DOHH2 (cell line): ENCODE measurements at regions not wholly inside any gene's neighbourhood (a gene's known extent, or its start where the extent isn't known, plus 50 kb on each side); places are given as distances from the start of the nearest gene placed in this dataset.

Experiments used
- H3F3A ChIP-seq: fragments of 200-600 bp; sonication (generic), shearing (Covaris generic); 2 replicates; pipeline ENCODE4 v1.6.0; 2016; ENCODE audit warnings: antibody characterized with exemption, mild to moderate bottlenecking; ENCODE audit not compliant: control insufficient read depth, insufficient read depth
- H3K27ac ChIP-seq: fragments of 200-600 bp; sonication (generic); 2 replicates; pipeline ENCODE4 v1.5.1; 2014; ENCODE audit warnings: low read depth, mild to moderate bottlenecking, low read length, moderate library complexity
- H3K27me3 ChIP-seq: fragments of 200-600 bp; sonication (generic); 2 replicates; pipeline ENCODE4 v1.6.1; 2014; ENCODE audit warnings: mild to moderate bottlenecking, low read length, mixed read lengths; ENCODE audit not compliant: control insufficient read depth
- H3K36me3 ChIP-seq: fragments of 200-600 bp; sonication (generic); 2 replicates; pipeline ENCODE4 v1.6.1; 2014; ENCODE audit warnings: mild to moderate bottlenecking, low read length, moderate library complexity, mixed read lengths; ENCODE audit not compliant: control insufficient read depth
- H3K4me1 ChIP-seq: fragments of 200-600 bp; sonication (generic); 2 replicates; pipeline ENCODE4 v1.6.1; 2014; ENCODE audit warnings: mild to moderate bottlenecking, low read length, mixed read lengths; ENCODE audit not compliant: control insufficient read depth
- H3K4me2 ChIP-seq: fragments of 200-600 bp; sonication (generic); 2 replicates; pipeline ENCODE4 v1.6.0; 2014; ENCODE audit warnings: mild to moderate bottlenecking, low read length, moderate library complexity
- H3K4me3 ChIP-seq: fragments of 200-600 bp; sonication (generic); 2 replicates; pipeline ENCODE4 v1.5.1; 2014; ENCODE audit warnings: mild to moderate bottlenecking, low read length, mixed read lengths
- H3K79me2 ChIP-seq: fragments of 200-600 bp; sonication (generic); 2 replicates; pipeline ENCODE4 v1.6.1; 2014; ENCODE audit warnings: mild to moderate bottlenecking, low read length, mixed read lengths; ENCODE audit not compliant: control insufficient read depth
- H3K9me2 ChIP-seq: fragments of 200-600 bp; sonication (generic); replicated peaks from 2 replicates; pipeline ENCODE4 v1.6.1; 2014; ENCODE audit warnings: mild to moderate bottlenecking, low read length, mixed read lengths; ENCODE audit not compliant: control insufficient read depth
- H3K9me3 ChIP-seq: fragments of 200-600 bp; sonication (generic); 2 replicates; pipeline ENCODE4 v1.6.1; 2014; ENCODE audit warnings: antibody characterized with exemption, low read length, mixed read lengths; ENCODE audit not compliant: control insufficient read depth, insufficient read depth
- H4K20me1 ChIP-seq: fragments of 200-600 bp; sonication (generic); 2 replicates; pipeline ENCODE4 v1.6.0; 2014; ENCODE audit warnings: low read depth, mild to moderate bottlenecking, antibody characterized with exemption, low read length, moderate library complexity; ENCODE audit not compliant: control insufficient read depth, insufficient read depth
- CTCF ChIP-seq: fragments of 200-600 bp; sonication (generic); IDR thresholded peaks from one replicate; pipeline ENCODE4 v1.5.1; 2014; ENCODE audit warnings: antibody characterized with exemption, mild to moderate bottlenecking, low read depth, low read length; ENCODE audit not compliant: poor library complexity, severe bottlenecking
- EZH2phosphoT487 ChIP-seq: fragments of 200-600 bp; sonication (generic); IDR thresholded peaks from 2 replicates; pipeline ENCODE4 v1.6.1; 2017; ENCODE audit warnings: borderline replicate concordance, mild to moderate bottlenecking, antibody characterized with exemption, low read length, moderate library complexity, mixed read lengths

GRCh38 chr11:37830529-37830928 lies 1232.5 kb upstream of the RAG2 start:
- Histone ChIP-seq H3K27me3 (no peaks in the 10 kb centered on the region), H3K27ac (no peak overlapping the region), H3F3A (no peaks in the 10 kb centered on the region), H3K4me2 (no peak overlapping the region), H3K9me3 (no peaks in the 10 kb centered on the region), H3K9me2 (no peaks in the 10 kb centered on the region), H3K4me3 (no peak overlapping the region), H3K79me2 (no peaks in the 10 kb centered on the region), H3K36me3 (no peaks in the 10 kb centered on the region), H3K4me1 (no peaks in the 10 kb centered on the region), H4K20me1 (no peaks in the 10 kb centered on the region)
- no peak for TF ChIP-seq CTCF
- TF ChIP-seq EZH2phosphoT487 = no peak

GRCh38 chr11:37817727-37818270 lies 1219.8 kb upstream of the RAG2 start:
- Histone ChIP-seq H3K4me1 (no peaks in the 10 kb centered on the region), H3K4me3 (no peak overlapping the region), H3K9me2 (no peaks in the 10 kb centered on the region), H3K9me3 (no peaks in the 10 kb centered on the region; the same call in 1 of the 2 replicates), H3K27ac (no peak overlapping the region), H3K27me3 (no peaks in the 10 kb centered on the region), H3K36me3 (no peaks in the 10 kb centered on the region), H3K4me2 (no peak overlapping the region), H4K20me1 (no peaks in the 10 kb centered on the region), H3F3A (no peaks in the 10 kb centered on the region), H3K79me2 (no peaks in the 10 kb centered on the region)
- TF ChIP-seq EZH2phosphoT487 (no peak), CTCF (no peak)

GRCh38 chr11:37812281-37812880 lies 1214.3 kb upstream of the RAG2 start:
- Histone ChIP-seq H4K20me1 (no peaks in the 10 kb centered on the region), H3K4me2 (no peak overlapping the region), H3F3A (no peaks in the 10 kb centered on the region), H3K27ac (no peak overlapping the region), H3K4me3 (no peak overlapping the region), H3K9me3 (peaks cover 2% of the 10 kb centered on the region; the same call in 1 of the 2 replicates), H3K4me1 (no peaks in the 10 kb centered on the region), H3K27me3 (no peaks in the 10 kb centered on the region), H3K79me2 (no peaks in the 10 kb centered on the region), H3K36me3 (no peaks in the 10 kb centered on the region), H3K9me2 (no peaks in the 10 kb centered on the region)
- TF ChIP-seq EZH2phosphoT487 (no peak), CTCF (no peak)
